ENCODE measurements at regions not wholly inside any gene's neighbourhood (a gene's known extent, or its start where the extent isn't known, plus 50 kb on each side); places are given as distances from the start of the nearest gene placed in this dataset.

GRCh38 chr6:109243863-109244825, 138.1 kb downstream of the CD164 start:
- no peak overlapping the region for H3K27ac ChIP-seq
- peaks cover 0 to 12% of the 10 kb centered on the region in 2 donors for H3K4me1 ChIP-seq (replicated peaks in 1 of 2)
- 73 to 82% (median 76%) methylated on average over 7 of the region's 7 CpGs for WGBS, 4 donors
- H3K4me3 ChIP-seq = no peak overlapping the region
- DNase-seq = no peak
- no peaks in the 10 kb centered on the region for H3K9me3 ChIP-seq (replicated peaks in 1 of 3)
- intact Hi-C loops (cut with DNase I) = no loop called here
- H3K27me3 ChIP-seq = no peaks in the 10 kb centered on the region
- no peaks in the 10 kb centered on the region for H3K36me3 ChIP-seq (replicated peaks in 1 of 2)
- no peak for TF ChIP-seq POLR2A (IDR thresholded peaks at IDR 0.05)
- TF ChIP-seq, protein P1, sequence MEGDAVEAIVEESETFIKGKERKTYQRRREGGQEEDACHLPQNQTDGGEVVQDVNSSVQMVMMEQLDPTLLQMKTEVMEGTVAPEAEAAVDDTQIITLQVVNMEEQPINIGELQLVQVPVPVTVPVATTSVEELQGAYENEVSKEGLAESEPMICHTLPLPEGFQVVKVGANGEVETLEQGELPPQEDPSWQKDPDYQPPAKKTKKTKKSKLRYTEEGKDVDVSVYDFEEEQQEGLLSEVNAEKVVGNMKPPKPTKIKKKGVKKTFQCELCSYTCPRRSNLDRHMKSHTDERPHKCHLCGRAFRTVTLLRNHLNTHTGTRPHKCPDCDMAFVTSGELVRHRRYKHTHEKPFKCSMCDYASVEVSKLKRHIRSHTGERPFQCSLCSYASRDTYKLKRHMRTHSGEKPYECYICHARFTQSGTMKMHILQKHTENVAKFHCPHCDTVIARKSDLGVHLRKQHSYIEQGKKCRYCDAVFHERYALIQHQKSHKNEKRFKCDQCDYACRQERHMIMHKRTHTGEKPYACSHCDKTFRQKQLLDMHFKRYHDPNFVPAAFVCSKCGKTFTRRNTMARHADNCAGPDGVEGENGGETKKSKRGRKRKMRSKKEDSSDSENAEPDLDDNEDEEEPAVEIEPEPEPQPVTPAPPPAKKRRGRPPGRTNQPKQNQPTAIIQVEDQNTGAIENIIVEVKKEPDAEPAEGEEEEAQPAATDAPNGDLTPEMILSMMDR (IDR thresholded peaks at IDR 0.05) = no peak

DNA sequence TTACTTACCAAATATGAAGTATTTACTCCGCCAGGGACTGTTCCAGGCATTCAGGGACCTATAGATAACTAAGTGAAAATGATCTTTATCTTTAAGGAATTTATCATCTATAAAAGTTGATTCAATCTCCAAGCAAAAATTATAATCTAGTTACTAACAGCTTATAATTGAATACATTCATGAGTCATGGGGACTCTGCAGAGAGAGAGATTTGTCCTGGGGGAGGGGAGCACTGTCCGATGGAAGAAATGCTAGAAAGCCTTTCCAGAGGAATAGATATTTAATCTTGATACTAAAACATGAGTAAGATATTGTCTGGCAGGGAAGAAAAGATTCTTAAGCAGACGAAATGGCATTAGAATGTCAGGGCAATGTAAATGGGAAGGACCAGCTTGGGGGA, 139.3 kb downstream of the CD164 start:
- Histone ChIP-seq H3K27ac (no peak overlapping the region), H3K4me3 (no peak overlapping the region), H3K4me1 (replicated peaks in 1 of 2) (peaks cover 0 to 12% of the 10 kb centered on the region in 2 donors), H3K36me3 (replicated peaks in 1 of 2) (no peaks in the 10 kb centered on the region), H3K9me3 (replicated peaks in 1 of 3) (no peaks in the 10 kb centered on the region), H3K27me3 (no peaks in the 10 kb centered on the region)
- no peak for DNase-seq
- whole genome bisulfite sequencing, 4 donors = 74 to 82% (median 79%) methylated on average over 3 of the region's 3 CpGs
- intact Hi-C loops (cut with DNase I) = no loop called here
- TF ChIP-seq, protein P1 (IDR thresholded peaks at IDR 0.05) = no peak
- no peak for TF ChIP-seq POLR2A (IDR thresholded peaks at IDR 0.05)

GRCh38 chr6:109242029-109242428, 140.2 kb downstream of the CD164 start:
- WGBS, 4 donors = 75 to 87% (median 81%) methylated on average over 2 of the region's 2 CpGs
- H3K36me3 ChIP-seq (replicated peaks in 1 of 2) = no peaks in the 10 kb centered on the region

GRCh38 chr6:109241199-109241598, 141.1 kb downstream of the CD164 start:
- DNase-seq = no peak
- 80 to 90% (median 84%) methylated on average over 2 of the region's 2 CpGs for WGBS, 4 donors

More at GRCh38 chr6:109242029-109242428, 140.2 kb downstream of the CD164 start:
- Histone ChIP-seq H3K4me1 (replicated peaks in 1 of 2) (peaks cover 0 to 17% of the 10 kb centered on the region in 2 donors), H3K9me3 (replicated peaks in 1 of 3) (no peaks in the 10 kb centered on the region), H3K27ac (no peak overlapping the region), H3K27me3 (no peaks in the 10 kb centered on the region), H3K4me3 (no peak overlapping the region)
- DNase-seq = no peak
- intact Hi-C loops (cut with DNase I) = no loop called here
- TF ChIP-seq, protein P1 (IDR thresholded peaks at IDR 0.05) = no peak
- no peak for TF ChIP-seq POLR2A (IDR thresholded peaks at IDR 0.05)

More at GRCh38 chr6:109241199-109241598, 141.1 kb downstream of the CD164 start:
- peaks cover 0 to 17% of the 10 kb centered on the region in 2 donors for H3K4me1 ChIP-seq (replicated peaks in 1 of 2)
- H3K4me3 ChIP-seq = no peak overlapping the region
- TF ChIP-seq, protein P1 (IDR thresholded peaks at IDR 0.05) = no peak
- no peak for TF ChIP-seq POLR2A (IDR thresholded peaks at IDR 0.05)
- H3K27me3 ChIP-seq = no peaks in the 10 kb centered on the region
- H3K9me3 ChIP-seq (replicated peaks in 1 of 3) = no peaks in the 10 kb centered on the region
- no peaks in the 10 kb centered on the region for H3K36me3 ChIP-seq (replicated peaks in 1 of 2)
- intact Hi-C loops (cut with DNase I) = no loop called here
- no peak overlapping the region for H3K27ac ChIP-seq

All from adrenal gland (tissue), 9 donors.